ENCODE measurements at regions not wholly inside any gene's neighbourhood (a gene's known extent, or its start where the extent isn't known, plus 50 kb on each side); places are given as distances from the start of the nearest gene placed in this dataset.

DNA sequence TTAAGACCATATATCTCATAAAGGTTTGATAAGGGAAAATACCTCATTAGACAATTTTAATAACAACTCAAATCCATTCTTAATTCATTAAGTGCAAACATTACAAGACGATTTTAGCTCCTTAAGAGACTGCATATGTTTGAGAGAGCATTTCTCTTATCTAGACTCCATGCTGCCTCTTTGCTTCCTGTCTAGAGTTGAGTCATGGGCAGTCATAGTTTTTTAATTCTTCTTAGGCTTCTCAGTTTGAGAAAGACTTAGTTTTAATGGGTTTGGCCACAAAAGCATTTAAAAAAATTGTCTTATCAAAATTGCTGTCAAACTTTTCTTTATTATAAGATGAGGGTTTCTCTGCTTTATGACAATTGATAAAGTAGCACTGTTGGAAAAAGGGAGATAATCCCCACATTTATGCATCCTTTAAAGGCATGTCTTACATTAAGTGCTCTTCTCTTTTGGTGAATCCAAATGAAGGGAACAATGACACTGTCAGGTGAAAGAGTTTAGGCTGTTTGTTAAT lies 713.4 kb downstream of the PCDH18 start:
- in situ Hi-C loops (cut with MboI; ENCODE audit: low sequenced_read_pairs), result no loop called here
- H3K9me3 ChIP-seq, result no peaks in the 10 kb centered on the region
- DNase-seq (ENCODE audit: low spot score in 2 of 2), result no peak
- H3K27me3 ChIP-seq (ENCODE audit: low read depth), result no peaks in the 10 kb centered on the region
- no peaks in the 10 kb centered on the region for H3K36me3 ChIP-seq (replicated peaks)
- peaks cover 5% of the 10 kb centered on the region for H3K4me1 ChIP-seq
- H3K4me3 ChIP-seq, result no peak overlapping the region

DNA sequence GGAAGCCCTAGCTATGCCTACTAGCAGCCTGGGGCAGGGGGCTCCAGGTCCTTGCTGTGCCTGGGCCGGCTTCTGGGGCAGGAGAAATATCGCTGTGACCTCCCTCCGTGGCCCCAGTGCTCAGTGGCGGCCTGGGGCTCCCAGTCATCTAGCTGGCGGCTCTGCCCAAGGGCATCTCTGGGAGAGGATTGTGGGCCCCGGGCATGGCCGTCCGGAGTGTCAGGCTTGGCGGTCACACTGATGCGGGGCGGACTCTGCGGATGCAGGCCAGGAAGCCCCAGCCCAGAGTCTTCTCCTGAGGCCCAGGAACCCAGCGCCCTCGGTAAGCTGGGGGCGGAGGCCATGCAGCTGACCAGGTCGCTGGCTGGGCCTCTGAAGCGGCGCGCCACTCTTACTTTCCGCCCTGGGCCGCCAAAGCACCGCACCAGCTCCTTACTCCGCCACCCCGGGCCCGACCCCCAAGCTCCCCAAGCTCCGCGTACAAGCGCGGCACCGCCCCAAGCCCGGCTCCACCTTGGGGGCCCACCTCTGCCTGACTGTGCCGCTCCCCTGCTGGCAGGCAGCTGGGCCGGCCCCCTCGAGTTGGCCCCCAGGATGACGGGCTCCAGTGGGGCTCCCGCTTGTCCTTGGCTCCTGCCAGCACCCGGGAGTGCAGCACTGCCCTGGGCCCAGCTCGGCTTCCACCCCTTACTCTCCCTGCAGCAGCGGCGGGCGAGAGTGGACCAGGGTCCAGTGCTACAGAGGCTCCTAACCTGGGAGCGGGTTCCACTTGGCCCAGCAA lies 720.0 kb downstream of the PCDH18 start:
- no peak overlapping the region for H3K4me3 ChIP-seq
- H3K4me1 ChIP-seq, result no peaks in the 10 kb centered on the region
- no peaks in the 10 kb centered on the region for H3K9me3 ChIP-seq
- no peak for DNase-seq (ENCODE audit: low spot score in 2 of 2)
- H3K27me3 ChIP-seq (ENCODE audit: low read depth), result no peaks in the 10 kb centered on the region
- in situ Hi-C loops (cut with MboI; ENCODE audit: low sequenced_read_pairs), result no loop called here
- H3K36me3 ChIP-seq (replicated peaks), result no peaks in the 10 kb centered on the region

DNA sequence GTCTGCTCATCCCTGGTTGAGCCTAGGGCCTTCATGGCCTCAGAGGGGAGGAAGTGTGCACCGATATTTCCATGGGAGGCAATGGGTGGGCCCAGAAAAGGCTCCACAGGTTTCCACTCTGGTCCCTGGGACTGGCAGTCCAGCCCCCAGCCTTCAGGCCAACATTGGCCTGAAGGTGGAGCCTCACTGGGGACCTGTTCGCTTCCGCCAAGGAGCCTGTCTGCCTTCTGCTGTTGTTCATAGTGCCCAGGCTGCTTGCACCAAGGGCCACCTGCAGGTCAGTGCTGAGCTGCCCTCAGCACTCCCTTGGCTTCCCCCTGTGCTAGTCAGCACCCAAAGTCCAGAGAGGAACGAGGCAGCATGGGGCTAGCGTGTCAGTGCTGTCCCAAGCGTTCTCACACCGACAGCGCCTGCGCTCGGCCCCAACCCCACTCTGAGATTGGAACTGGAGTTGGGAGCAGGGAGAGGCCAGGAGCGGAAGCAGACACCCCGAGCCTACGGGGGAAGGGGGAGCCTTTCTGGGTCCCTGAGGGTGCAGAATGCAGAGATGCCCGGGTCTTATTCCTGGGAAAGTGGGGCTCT lies 720.7 kb downstream of the PCDH18 start:
- Histone ChIP-seq H3K36me3 (replicated peaks) (no peaks in the 10 kb centered on the region), H3K27me3 (ENCODE audit: low read depth) (no peaks in the 10 kb centered on the region), H3K4me3 (no peak overlapping the region), H3K4me1 (no peaks in the 10 kb centered on the region), H3K9me3 (no peaks in the 10 kb centered on the region)
- DNase-seq (ENCODE audit: low spot score in 2 of 2), result no peak
- in situ Hi-C loops (cut with MboI; ENCODE audit: low sequenced_read_pairs), result no loop called here

DNA sequence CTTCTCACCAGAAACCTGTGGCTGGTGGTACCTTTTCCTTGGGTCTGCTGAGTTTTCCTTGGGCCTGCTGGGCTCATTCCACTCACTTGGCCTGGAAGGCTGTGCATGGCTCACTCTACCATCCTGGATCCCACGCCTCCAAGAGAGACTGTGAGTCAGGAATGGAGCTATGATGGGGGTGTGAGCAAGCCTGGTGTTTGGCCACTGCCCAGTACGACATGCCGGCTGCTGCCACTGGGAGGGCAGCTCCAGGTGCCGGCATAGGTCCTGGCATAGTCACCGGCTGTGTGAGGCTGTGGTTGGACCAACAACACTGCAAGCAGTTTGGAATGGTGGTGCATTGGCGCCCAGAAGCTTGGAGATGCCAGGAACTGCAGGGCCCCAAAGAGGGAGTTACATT lies 721.7 kb downstream of the PCDH18 start:
- H3K9me3 ChIP-seq, result peaks cover 6% of the 10 kb centered on the region; the same call in 1 of the 2 replicates

DNA sequence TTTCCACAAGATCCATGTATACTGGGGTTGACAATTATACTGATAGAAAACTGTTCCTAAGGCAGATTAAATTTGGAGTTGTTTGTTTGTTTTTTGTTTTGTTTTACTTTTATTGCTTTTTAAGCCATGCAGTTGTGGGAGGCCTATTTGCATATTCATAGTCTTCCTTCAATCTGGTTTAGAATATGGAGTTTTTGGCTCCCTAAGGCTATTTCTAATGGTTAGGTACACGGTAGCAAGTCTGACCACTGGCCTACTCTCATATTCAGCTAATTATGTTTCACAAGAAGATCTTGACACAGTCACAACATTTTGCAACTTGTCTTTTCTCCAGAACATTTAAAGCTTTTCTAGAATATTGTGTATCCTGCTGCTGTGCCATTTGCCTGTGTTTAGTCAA lies 725.5 kb downstream of the PCDH18 start:
- Histone ChIP-seq H3K27me3 (ENCODE audit: low read depth) (no peaks in the 10 kb centered on the region), H3K4me1 (no peaks in the 10 kb centered on the region), H3K9me3 (peaks cover 8% of the 10 kb centered on the region; the same call in 1 of the 2 replicates), H3K36me3 (replicated peaks) (no peaks in the 10 kb centered on the region), H3K4me3 (no peak overlapping the region)
- in situ Hi-C loops (cut with MboI; ENCODE audit: low sequenced_read_pairs), result no loop called here
- no peak for DNase-seq (ENCODE audit: low spot score in 2 of 2)

More for the DNA sequence above, 721.7 kb downstream of the PCDH18 start:
- H3K27me3 ChIP-seq (ENCODE audit: low read depth), result no peaks in the 10 kb centered on the region
- no peaks in the 10 kb centered on the region for H3K4me1 ChIP-seq
- H3K36me3 ChIP-seq (replicated peaks), result no peaks in the 10 kb centered on the region
- no peak overlapping the region for H3K4me3 ChIP-seq
- DNase-seq (ENCODE audit: low spot score in 2 of 2), result no peak
- in situ Hi-C loops (cut with MboI; ENCODE audit: low sequenced_read_pairs), result no loop called here

DNA sequence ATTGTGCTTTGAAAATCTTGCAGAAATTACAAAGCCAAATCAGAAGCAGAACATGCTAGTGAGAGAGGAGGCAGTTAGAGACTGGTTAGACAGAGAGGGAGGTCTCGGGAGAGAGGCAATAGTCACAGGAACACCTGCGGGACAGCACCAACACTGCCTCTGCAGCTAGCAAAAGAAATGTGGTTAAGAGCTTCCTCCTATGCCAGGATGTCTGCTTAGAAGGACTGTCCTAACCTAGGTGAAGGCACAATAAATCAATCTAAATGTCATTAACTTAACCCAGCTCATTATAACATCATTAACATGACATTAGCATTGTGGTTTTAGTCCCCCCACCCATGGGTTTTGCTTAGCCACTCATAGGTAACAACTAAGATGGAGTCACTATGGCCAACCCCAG lies 726.7 kb downstream of the PCDH18 start:
- Histone ChIP-seq H3K4me1 (no peaks in the 10 kb centered on the region), H3K4me3 (no peak overlapping the region), H3K9me3 (peaks cover 8% of the 10 kb centered on the region; the same call in 1 of the 2 replicates), H3K27me3 (ENCODE audit: low read depth) (no peaks in the 10 kb centered on the region), H3K36me3 (replicated peaks) (no peaks in the 10 kb centered on the region)
- DNase-seq (ENCODE audit: low spot score in 2 of 2), result no peak
- in situ Hi-C loops (cut with MboI; ENCODE audit: low sequenced_read_pairs), result no loop called here

DNA sequence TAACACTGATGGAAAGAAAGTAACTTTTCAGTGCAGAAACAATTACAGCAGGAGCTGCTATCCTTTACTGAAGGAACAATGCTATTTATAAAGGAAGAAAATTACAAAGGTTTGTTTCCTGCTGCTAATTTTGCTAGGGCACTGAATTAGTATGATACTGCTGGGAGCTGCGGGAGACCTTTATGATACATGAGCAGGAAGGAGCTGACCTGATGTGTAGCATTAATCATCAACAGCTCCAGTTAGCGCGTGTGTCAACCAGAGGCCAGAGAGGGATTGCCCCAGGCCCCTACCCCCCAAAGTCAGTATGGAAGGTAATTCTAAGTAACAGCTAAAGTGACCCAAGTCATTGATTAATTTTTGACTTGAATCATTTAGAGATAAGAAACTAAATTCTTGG lies 728.9 kb downstream of the PCDH18 start:
- Histone ChIP-seq H3K36me3 (replicated peaks) (no peaks in the 10 kb centered on the region), H3K27me3 (ENCODE audit: low read depth) (no peaks in the 10 kb centered on the region), H3K4me3 (no peak overlapping the region), H3K9me3 (peaks cover 8% of the 10 kb centered on the region; the same call in 1 of the 2 replicates), H3K4me1 (no peaks in the 10 kb centered on the region)
- in situ Hi-C loops (cut with MboI; ENCODE audit: low sequenced_read_pairs), result no loop called here
- DNase-seq (ENCODE audit: low spot score in 2 of 2), result no peak

DNA sequence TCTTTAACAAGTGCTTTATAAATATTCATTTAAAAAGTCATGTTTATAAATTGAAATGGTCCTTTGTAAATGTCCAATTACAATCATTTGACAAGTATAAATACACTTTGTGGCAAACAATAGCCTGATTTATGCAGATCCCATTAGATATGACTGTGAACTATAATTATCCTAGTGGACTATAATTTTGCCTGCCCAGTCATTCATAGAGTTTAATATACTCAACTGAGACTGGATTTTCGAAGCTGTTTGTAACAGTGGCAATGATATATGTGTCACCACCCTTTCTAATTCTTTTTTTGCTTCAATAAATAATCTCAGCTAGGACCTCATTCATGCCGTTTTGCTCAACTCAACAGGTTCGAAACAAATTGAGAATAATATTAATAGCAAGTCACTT lies 732.0 kb downstream of the PCDH18 start:
- in situ Hi-C loops (cut with MboI; ENCODE audit: low sequenced_read_pairs), result no loop called here
- no peak for DNase-seq (ENCODE audit: low spot score in 2 of 2)

DNA sequence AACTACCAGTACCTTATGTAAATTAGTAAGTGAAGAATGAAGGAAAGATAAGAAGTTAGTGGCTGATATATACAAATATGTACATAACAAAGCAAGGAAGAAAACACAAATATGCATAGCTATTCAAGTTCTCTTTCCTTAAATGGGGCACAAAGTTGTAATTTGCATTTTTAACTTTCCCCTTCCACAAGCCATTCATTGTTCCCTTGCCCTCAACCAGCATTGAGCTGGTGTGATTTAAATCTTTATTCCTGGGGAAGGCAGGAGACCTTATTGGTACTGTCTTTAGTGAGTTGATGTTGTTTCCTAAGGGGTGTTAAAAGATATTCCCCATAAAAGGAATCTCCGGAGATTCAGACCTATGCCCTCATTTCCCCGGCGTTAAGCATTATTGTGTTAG lies 735.3 kb downstream of the PCDH18 start:
- in situ Hi-C loops (cut with MboI; ENCODE audit: low sequenced_read_pairs), result no loop called here
- H3K4me3 ChIP-seq, result no peak overlapping the region
- peaks cover 8% of the 10 kb centered on the region for H3K4me1 ChIP-seq
- no peaks in the 10 kb centered on the region for H3K9me3 ChIP-seq
- H3K36me3 ChIP-seq (replicated peaks), result no peaks in the 10 kb centered on the region
- no peaks in the 10 kb centered on the region for H3K27me3 ChIP-seq (ENCODE audit: low read depth)
- DNase-seq (ENCODE audit: low spot score in 2 of 2), result peak in 1 of 2 experiments; percentile 20

More for the DNA sequence above, 732.0 kb downstream of the PCDH18 start:
- no peaks in the 10 kb centered on the region for H3K36me3 ChIP-seq (replicated peaks)
- peaks cover 8% of the 10 kb centered on the region for H3K4me1 ChIP-seq
- no peaks in the 10 kb centered on the region for H3K27me3 ChIP-seq (ENCODE audit: low read depth)
- no peak overlapping the region for H3K4me3 ChIP-seq
- no peaks in the 10 kb centered on the region for H3K9me3 ChIP-seq

DNA sequence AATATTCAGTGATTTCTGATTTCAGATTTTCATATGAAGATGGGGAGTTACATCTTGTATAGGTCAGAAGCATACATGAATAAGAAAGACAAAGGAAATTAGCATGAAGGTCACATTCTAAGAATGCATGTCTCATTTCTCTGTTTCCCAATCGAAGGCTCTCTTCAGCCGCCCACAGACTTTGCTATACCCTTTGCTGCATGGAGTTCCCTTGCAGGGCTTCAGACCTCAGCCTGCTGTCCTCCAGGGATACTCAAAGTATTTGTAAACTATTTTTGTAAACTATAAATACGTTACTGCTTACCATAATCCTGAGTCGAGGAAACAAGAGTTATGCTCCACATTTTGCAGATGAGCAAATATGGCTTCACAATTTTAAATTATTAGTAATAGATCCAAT lies 738.4 kb downstream of the PCDH18 start:
- no peak for DNase-seq (ENCODE audit: low spot score in 2 of 2)

DNA sequence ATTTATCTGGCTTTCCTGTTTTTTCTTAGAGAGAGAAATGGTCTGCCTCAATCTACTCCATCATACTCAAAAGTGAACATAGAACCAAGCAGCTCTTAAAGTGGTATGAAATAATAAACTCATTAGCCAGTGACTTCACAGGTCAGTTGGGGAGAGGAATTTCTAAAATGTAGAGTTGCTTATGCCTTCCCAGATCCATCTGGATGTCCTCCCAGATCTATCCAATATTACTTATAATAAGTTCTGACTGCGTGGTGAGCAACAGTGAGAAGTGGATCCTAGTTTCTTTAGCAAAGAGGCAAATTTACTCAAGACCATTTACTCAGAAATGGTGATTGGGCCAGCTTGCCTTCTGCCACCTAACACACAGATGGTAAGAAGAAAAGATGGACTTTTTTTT lies 748.0 kb downstream of the PCDH18 start:
- Histone ChIP-seq H3K36me3 (replicated peaks) (no peaks in the 10 kb centered on the region), H3K9me3 (no peaks in the 10 kb centered on the region), H3K4me3 (no peak overlapping the region), H3K4me1 (0 out of 2 replicates have a peak, but pooled peaks cover 2% of the 10 kb centered on the region), H3K27me3 (ENCODE audit: low read depth) (no peaks in the 10 kb centered on the region)
- no peak for DNase-seq (ENCODE audit: low spot score in 2 of 2)
- in situ Hi-C loops (cut with MboI; ENCODE audit: low sequenced_read_pairs), result no loop called here

More for the DNA sequence above, 738.4 kb downstream of the PCDH18 start:
- in situ Hi-C loops (cut with MboI; ENCODE audit: low sequenced_read_pairs), result no loop called here
- Histone ChIP-seq H3K4me3 (no peak overlapping the region), H3K4me1 (peaks cover 8% of the 10 kb centered on the region), H3K36me3 (replicated peaks) (no peaks in the 10 kb centered on the region), H3K9me3 (no peaks in the 10 kb centered on the region), H3K27me3 (ENCODE audit: low read depth) (no peaks in the 10 kb centered on the region)

DNA sequence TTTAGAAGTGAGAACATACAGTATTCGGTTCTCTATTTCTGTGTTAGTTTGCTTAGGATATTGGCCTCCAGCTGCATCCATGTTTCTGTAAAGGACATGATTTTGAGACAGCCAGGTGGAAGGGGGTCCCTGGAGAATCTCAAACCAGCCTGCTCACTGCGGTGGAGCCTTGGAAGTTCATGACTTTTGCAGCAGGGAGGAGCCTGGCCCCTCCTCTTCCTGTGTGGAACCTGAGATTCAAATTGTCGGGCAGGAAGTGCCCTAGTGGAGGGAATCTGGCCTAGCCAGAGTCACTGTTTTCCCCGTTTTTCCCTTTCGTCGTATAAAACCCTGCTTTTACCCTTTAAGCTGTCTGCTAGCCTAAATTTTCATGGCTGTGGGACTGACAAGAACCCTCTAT lies 762.6 kb downstream of the PCDH18 start:
- no peaks in the 10 kb centered on the region for H3K27me3 ChIP-seq (ENCODE audit: low read depth)
- H3K4me1 ChIP-seq, result peaks cover 6% of the 10 kb centered on the region
- H3K4me3 ChIP-seq, result no peak overlapping the region
- no peaks in the 10 kb centered on the region for H3K9me3 ChIP-seq
- in situ Hi-C loops (cut with MboI; ENCODE audit: low sequenced_read_pairs), result no loop called here
- H3K36me3 ChIP-seq (replicated peaks), result no peaks in the 10 kb centered on the region
- DNase-seq (ENCODE audit: low spot score in 2 of 2), result no peak

DNA sequence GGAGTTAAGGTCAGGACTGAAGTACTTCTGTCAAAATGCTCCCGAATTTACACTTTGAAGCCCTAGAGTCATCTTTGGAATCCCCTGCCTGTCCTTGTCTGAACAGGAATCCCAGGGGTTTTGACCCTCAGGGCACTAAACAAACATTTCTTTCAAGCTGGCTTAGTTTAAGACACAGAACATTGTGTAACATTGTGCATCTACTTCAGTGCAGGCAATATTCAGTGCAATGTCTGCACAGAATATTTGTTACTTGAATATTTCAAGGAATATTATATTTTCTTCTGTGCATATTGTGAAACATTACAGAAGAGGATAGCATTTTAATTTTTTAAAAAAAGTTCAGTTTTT lies 763.4 kb downstream of the PCDH18 start:
- in situ Hi-C loops (cut with MboI; ENCODE audit: low sequenced_read_pairs), result no loop called here
- H3K9me3 ChIP-seq, result no peaks in the 10 kb centered on the region

DNA sequence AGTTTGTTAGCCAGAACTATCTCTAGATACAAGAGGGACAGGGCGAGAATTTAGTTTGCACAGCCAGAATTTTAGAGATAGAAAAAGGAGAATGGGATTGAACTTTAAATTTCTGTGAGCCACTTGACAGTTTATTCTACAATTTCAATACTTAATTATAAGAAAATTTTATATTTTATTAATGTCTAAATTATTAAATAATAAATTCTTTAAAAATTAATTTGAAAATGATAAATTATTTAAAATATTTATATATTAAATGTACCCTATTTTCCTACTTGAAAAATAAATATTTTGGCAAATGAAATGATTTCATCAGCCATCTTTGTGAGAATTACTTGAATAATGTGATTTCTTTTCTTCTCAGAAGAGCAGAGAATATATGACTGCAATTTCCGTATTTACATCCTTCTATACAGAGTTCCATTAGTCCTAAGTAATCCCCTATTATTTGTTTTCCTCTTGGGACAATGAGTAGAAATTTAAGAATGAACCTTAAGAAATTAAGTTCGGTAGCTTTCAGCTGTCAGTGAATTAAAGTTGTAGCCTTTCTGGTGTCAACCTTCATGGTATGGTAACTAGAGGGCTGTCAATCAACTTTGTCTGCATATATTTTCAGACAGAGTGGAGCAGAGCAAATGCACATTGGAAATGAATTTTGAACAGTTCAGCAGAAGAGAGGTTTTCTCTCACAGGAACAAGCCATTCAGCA lies 763.9 kb downstream of the PCDH18 start:
- H3K4me1 ChIP-seq, result peaks cover 6% of the 10 kb centered on the region
- no peaks in the 10 kb centered on the region for H3K27me3 ChIP-seq (ENCODE audit: low read depth)
- in situ Hi-C loops (cut with MboI; ENCODE audit: low sequenced_read_pairs), result no loop called here
- H3K9me3 ChIP-seq, result no peaks in the 10 kb centered on the region
- no peaks in the 10 kb centered on the region for H3K36me3 ChIP-seq (replicated peaks)
- H3K4me3 ChIP-seq, result no peak overlapping the region
- peak in 1 of 2 experiments; percentile 20 for DNase-seq (ENCODE audit: low spot score in 2 of 2)

More for the DNA sequence above, 763.4 kb downstream of the PCDH18 start:
- Histone ChIP-seq H3K36me3 (replicated peaks) (no peaks in the 10 kb centered on the region), H3K27me3 (ENCODE audit: low read depth) (no peaks in the 10 kb centered on the region), H3K4me3 (no peak overlapping the region), H3K4me1 (peaks cover 6% of the 10 kb centered on the region)
- peak; percentile 48 to 52 for DNase-seq (ENCODE audit: low spot score in 2 of 2)
